Smooth muscle cell (in vitro differentiated cells): ENCODE measurements at regions not wholly inside any gene's neighbourhood (a gene's known extent, or its start where the extent isn't known, plus 50 kb on each side); places are given as distances from the start of the nearest gene placed in this dataset.

ENCODE experiments used
- DNase-seq: peaks from one replicate; lab custom pipeline; 2025; ENCODE audit not compliant: unreplicated experiment; lab: John Stamatoyannopoulos, UW
- H2AFZ ChIP-seq: fragments of 200-600 bp; sonication (generic); 2 replicates; pipeline ENCODE4 v1.6.0; 2016; ENCODE audit warnings: antibody characterized with exemption, low read depth, mild to moderate bottlenecking
- H3F3A ChIP-seq: fragments of 200-600 bp; sonication (generic); 2 replicates; pipeline ENCODE4 v1.6.0; 2017; ENCODE audit warnings: antibody characterized with exemption, low read depth
- H3K27ac ChIP-seq: fragments of 200-600 bp; sonication (generic); 2 replicates; pipeline ENCODE4 v1.5.1; 2016; ENCODE audit warnings: low read depth, mild to moderate bottlenecking
- H3K27me3 ChIP-seq: fragments of 200-600 bp; sonication (generic); 2 replicates; pipeline ENCODE4 v1.6.1; 2016; ENCODE audit warnings: low read depth, mild to moderate bottlenecking
- H3K36me3 ChIP-seq: fragments of 200-600 bp; sonication (generic); 2 replicates; pipeline ENCODE4 v1.5.1; 2016; ENCODE audit warnings: low read depth
- H3K4me1 ChIP-seq: fragments of 200-600 bp; sonication (generic); 2 replicates; pipeline ENCODE4 v1.5.1; 2016; ENCODE audit warnings: low read depth
- H3K4me2 ChIP-seq: fragments of 200-600 bp; sonication (generic); 2 replicates; pipeline ENCODE4 v1.6.0; 2016; ENCODE audit warnings: mild to moderate bottlenecking
- H3K4me3 ChIP-seq: fragments of 200-600 bp; sonication (generic); 2 replicates; pipeline ENCODE4 v1.5.1; 2016; ENCODE audit warnings: mild to moderate bottlenecking
- H3K79me2 ChIP-seq: fragments of 200-600 bp; sonication (generic); 2 replicates; pipeline ENCODE4 v1.6.0; 2016; ENCODE audit warnings: low read depth, mild to moderate bottlenecking
- H3K9ac ChIP-seq: fragments of 200-600 bp; sonication (generic); 2 replicates; pipeline ENCODE4 v1.6.0; 2016; ENCODE audit warnings: low read depth
- H3K9me3 ChIP-seq: fragments of 200-600 bp; sonication (generic); replicated peaks from 2 replicates; pipeline ENCODE4 v1.5.1; 2016; ENCODE audit warnings: low read depth
- H4K20me1 ChIP-seq: fragments of 200-600 bp; sonication (generic); 2 replicates; pipeline ENCODE4 v1.6.0; 2016; ENCODE audit warnings: low read depth
- CTCF ChIP-seq: fragments of 200-600 bp; sonication (generic); IDR thresholded peaks from 2 replicates; pipeline ENCODE4 v1.5.1; 2017; ENCODE audit warnings: borderline replicate concordance, mild to moderate bottlenecking, antibody characterized with exemption; ENCODE audit not compliant: insufficient read depth, poor library complexity, severe bottlenecking
- WGBS: methylation state at CpG from one replicate; pipeline ENCODE4 v1.1.7; 2016; ENCODE audit warnings: low lambda C conversion rate; 5-methylcytosine and 5-hydroxymethylcytosine counted together

- WGBS: 98% methylated on average over 5 of the region's 5 CpGs
- Histone ChIP-seq H3F3A (no peaks in the 10 kb centered on the region), H3K27me3 (no peaks in the 10 kb centered on the region), H3K9me3 (no peaks in the 10 kb centered on the region), H3K4me1 (no peaks in the 10 kb centered on the region), H3K27ac (no peak overlapping the region), H2AFZ (no peak overlapping the region), H3K4me2 (no peak overlapping the region), H3K4me3 (no peak overlapping the region), H3K79me2 (no peaks in the 10 kb centered on the region), H3K9ac (no peak overlapping the region), H3K36me3 (no peaks in the 10 kb centered on the region), H4K20me1 (no peaks in the 10 kb centered on the region)
- no peak for DNase-seq
- TF ChIP-seq CTCF: no peak
These were observed 594.7 kb downstream of the FGF9 start for GRCh38 chr13:22265563-22265962.

GRCh38 chr13:22270881-22271280 is 600.0 kb downstream of the FGF9 start:
- no peaks in the 10 kb centered on the region for H3K79me2 ChIP-seq
- no peak overlapping the region for H3K4me3 ChIP-seq
- no peaks in the 10 kb centered on the region for H3K4me1 ChIP-seq
- H3K9me3 ChIP-seq: no peaks in the 10 kb centered on the region
- H3K9ac ChIP-seq: no peak overlapping the region
- WGBS: 97% methylated on average over 5 of the region's 5 CpGs
- H3K27me3 ChIP-seq: no peaks in the 10 kb centered on the region
- no peak overlapping the region for H3K27ac ChIP-seq
- H3F3A ChIP-seq: no peaks in the 10 kb centered on the region
- H2AFZ ChIP-seq: no peak overlapping the region
- no peaks in the 10 kb centered on the region for H4K20me1 ChIP-seq
- DNase-seq: no peak
- no peaks in the 10 kb centered on the region for H3K36me3 ChIP-seq
- no peak for TF ChIP-seq CTCF
- H3K4me2 ChIP-seq: no peak overlapping the region

- TF ChIP-seq CTCF: no peak
- Histone ChIP-seq H3K4me1 (no peaks in the 10 kb centered on the region), H3K4me2 (no peak overlapping the region), H3K27me3 (no peaks in the 10 kb centered on the region), H3K27ac (no peak overlapping the region), H3K4me3 (no peak overlapping the region), H3K9ac (no peak overlapping the region), H4K20me1 (no peaks in the 10 kb centered on the region), H3K36me3 (no peaks in the 10 kb centered on the region), H2AFZ (no peak overlapping the region), H3K79me2 (no peaks in the 10 kb centered on the region), H3K9me3 (no peaks in the 10 kb centered on the region), H3F3A (no peaks in the 10 kb centered on the region)
- 85% methylated on average over 2 of the region's 2 CpGs for WGBS
- DNase-seq: no peak
These were observed 601.0 kb downstream of the FGF9 start for GRCh38 chr13:22271903-22272302.

- no peaks in the 10 kb centered on the region for H3K36me3 ChIP-seq
- TF ChIP-seq CTCF: no peak
- no peaks in the 10 kb centered on the region for H4K20me1 ChIP-seq
- no peak overlapping the region for H3K4me3 ChIP-seq
- no peaks in the 10 kb centered on the region for H3F3A ChIP-seq
- DNase-seq: no peak
- H2AFZ ChIP-seq: no peak overlapping the region
- no peaks in the 10 kb centered on the region for H3K27me3 ChIP-seq
- H3K79me2 ChIP-seq: no peaks in the 10 kb centered on the region
- no peak overlapping the region for H3K27ac ChIP-seq
- no peaks in the 10 kb centered on the region for H3K4me1 ChIP-seq
- H3K9ac ChIP-seq: no peak overlapping the region
- no peaks in the 10 kb centered on the region for H3K9me3 ChIP-seq
- H3K4me2 ChIP-seq: no peak overlapping the region
- 96% methylated on average over 3 of the region's 3 CpGs for WGBS
These were observed 604.5 kb downstream of the FGF9 start for GRCh38 chr13:22275393-22275792.
